ENCODE measurements at regions not wholly inside any gene's neighbourhood (a gene's known extent, or its start where the extent isn't known, plus 50 kb on each side); places are given as distances from the start of the nearest gene placed in this dataset.
"Not testable (repeated sequence)": the region's sequence is repeated elsewhere in the genome, so short reads cannot be mapped to it uniquely, and the experiment has no call there.

DNA sequence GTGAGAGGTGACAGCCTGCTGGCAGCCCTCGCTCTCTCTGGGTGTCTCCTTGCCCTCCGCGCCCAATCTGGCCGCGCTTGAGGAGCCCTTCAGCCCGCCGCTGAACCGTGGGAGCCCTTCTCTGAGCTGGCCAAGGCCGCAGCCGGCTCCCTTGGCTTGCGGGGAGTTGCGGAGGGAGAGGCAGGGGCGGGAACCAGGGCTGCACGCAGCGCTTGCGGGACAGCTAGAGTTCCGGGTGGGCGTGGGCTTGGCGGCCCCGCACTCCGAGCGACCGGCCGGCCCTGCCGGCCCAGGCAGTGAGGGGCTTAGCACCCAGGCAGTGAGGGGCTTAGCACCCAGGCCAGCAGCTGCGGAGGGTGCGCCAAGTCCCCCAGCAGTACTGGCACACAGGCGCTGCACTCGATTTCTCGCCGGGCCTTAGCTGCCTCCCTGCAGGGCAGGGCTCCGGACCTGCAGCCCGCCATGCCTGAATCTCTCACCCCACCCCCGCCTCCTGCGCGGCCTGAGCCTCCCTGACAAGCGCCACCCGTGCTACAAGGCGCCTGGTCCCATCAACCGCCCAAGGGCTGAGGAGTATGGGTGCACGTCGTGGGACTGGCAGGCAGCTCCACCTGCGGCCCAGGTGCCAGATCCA is 1526.1 kb downstream of the FAM181B start:
- no peak for DNase-seq (ENCODE audit: low read depth)

DNA sequence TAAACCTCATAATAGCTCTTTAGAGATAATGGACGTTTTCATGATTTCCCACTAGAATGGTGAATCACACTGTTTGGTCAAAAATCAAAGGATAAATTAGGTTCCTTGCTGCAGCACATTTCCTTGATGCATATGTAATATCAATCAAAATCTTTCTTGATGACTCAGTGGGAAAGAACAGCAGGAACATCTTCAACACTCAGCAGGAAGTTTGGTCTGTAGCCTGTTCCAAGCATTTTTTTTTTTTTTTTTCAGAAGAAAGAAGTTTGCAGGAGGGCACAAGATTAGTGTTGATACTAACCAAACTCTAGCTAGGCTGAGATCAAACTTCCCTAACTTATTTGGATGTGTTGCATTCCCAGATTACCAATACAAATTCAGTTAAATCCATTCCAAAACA is 1529.8 kb downstream of the FAM181B start:
- H3K4me3 ChIP-seq (replicated peaks; ENCODE audit: low read depth, low read length) = no peak overlapping the region
- DNase-seq (ENCODE audit: low read depth) = no peak
- TF ChIP-seq, protein P1, sequence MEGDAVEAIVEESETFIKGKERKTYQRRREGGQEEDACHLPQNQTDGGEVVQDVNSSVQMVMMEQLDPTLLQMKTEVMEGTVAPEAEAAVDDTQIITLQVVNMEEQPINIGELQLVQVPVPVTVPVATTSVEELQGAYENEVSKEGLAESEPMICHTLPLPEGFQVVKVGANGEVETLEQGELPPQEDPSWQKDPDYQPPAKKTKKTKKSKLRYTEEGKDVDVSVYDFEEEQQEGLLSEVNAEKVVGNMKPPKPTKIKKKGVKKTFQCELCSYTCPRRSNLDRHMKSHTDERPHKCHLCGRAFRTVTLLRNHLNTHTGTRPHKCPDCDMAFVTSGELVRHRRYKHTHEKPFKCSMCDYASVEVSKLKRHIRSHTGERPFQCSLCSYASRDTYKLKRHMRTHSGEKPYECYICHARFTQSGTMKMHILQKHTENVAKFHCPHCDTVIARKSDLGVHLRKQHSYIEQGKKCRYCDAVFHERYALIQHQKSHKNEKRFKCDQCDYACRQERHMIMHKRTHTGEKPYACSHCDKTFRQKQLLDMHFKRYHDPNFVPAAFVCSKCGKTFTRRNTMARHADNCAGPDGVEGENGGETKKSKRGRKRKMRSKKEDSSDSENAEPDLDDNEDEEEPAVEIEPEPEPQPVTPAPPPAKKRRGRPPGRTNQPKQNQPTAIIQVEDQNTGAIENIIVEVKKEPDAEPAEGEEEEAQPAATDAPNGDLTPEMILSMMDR (IDR thresholded peaks at IDR 0.05; ENCODE audit: low read length, missing control alignments) = no peak

More for the DNA sequence above, 1526.1 kb downstream of the FAM181B start:
- no peak overlapping the region for H3K4me3 ChIP-seq (replicated peaks; ENCODE audit: low read depth, low read length)
- TF ChIP-seq, protein P1 (IDR thresholded peaks at IDR 0.05; ENCODE audit: low read length, missing control alignments) = no peak

DNA sequence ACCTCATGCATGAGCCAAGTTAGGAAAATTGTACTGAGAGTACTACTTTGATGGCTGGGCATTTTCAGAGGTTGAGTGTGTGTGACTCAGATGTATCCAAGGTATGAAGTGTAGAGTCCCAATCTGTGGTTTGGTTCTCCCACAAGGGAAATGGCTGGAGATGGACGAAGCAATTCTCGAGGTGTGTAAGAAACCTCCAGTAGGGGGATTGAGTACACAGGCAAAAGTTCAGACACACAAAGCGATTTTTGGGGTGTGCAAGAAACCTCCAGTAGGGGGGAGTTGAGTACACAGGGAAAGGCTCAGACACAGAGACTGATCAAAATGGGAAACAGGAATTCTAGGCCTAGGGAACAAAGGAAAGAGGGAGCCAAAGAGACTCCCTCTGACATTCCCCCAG is 1536.3 kb downstream of the FAM181B start:
- TF ChIP-seq, protein P1 (IDR thresholded peaks at IDR 0.05; ENCODE audit: low read length, missing control alignments) = no peak
- no peak overlapping the region for H3K4me3 ChIP-seq (replicated peaks; ENCODE audit: low read depth, low read length)
- no peak for DNase-seq (ENCODE audit: low read depth)

DNA sequence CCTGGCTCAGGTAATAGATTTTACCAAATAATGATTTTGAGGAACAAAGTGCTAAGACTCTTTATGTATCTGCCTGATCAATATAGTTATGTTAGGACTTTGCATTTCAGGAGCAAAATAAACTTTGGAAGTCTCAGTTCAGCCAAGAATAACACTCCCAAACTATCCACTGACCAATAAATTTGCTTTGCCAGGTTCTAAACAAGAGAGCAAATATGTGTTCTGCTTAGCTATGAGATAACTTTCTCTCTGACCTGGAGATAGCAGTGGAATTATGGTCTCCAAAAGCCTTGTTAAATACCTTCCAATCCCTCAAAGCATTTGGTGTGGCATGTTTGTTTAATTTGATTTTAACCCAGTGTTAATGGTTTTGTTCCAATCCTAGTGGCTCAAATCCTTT is 1541.1 kb downstream of the FAM181B start:
- no peak overlapping the region for H3K4me3 ChIP-seq (replicated peaks; ENCODE audit: low read depth, low read length)
- TF ChIP-seq, protein P1 (IDR thresholded peaks at IDR 0.05; ENCODE audit: low read length, missing control alignments) = no peak
- no peak for DNase-seq (ENCODE audit: low read depth)

DNA sequence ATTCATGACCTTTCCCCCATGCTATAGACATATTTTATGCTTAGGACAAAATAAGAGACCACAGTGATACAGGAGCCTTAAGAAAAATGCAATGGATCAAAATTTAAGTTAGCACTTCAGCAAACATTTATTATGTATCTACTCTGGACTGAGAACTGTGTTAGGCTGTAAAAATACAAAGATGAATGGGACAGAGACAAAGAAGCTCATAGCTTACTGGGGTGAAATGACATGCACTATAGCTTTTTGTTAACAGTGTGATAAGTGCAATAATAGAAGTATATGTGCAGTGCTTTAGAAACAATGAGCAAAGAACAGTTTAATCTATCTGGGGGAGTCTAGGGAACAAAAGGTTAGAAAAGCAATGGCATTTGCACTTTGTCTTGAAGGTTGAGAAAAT is 1543.1 kb downstream of the FAM181B start:
- no peak for DNase-seq (ENCODE audit: low read depth)
- TF ChIP-seq, protein P1 (IDR thresholded peaks at IDR 0.05; ENCODE audit: low read length, missing control alignments) = no peak

DNA sequence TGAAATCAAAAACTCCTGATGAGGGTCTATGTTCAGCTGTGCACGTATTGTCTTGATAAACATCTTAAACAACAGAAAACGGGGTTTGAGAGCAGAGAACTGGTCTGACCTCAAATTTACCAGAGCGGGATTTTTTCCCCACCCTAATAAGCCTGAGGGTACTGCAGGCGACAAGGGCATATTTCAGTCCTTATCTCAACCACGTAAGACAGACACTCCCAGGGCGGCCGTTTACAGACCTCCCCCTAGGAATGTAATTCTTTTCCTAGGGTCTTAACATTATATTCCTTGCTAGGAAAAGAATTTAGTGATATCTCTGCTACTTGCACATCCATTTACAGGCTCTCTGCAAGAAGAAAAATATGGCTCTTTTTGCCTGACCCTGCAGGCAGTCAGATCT is 1546.6 kb downstream of the FAM181B start:
- not testable (repeated sequence) for H3K4me3 ChIP-seq (replicated peaks; ENCODE audit: low read depth, low read length); DNase-seq (ENCODE audit: low read depth)

More for the DNA sequence above, 1543.1 kb downstream of the FAM181B start:
- H3K4me3 ChIP-seq (replicated peaks; ENCODE audit: low read depth, low read length) = no peak overlapping the region

DNA sequence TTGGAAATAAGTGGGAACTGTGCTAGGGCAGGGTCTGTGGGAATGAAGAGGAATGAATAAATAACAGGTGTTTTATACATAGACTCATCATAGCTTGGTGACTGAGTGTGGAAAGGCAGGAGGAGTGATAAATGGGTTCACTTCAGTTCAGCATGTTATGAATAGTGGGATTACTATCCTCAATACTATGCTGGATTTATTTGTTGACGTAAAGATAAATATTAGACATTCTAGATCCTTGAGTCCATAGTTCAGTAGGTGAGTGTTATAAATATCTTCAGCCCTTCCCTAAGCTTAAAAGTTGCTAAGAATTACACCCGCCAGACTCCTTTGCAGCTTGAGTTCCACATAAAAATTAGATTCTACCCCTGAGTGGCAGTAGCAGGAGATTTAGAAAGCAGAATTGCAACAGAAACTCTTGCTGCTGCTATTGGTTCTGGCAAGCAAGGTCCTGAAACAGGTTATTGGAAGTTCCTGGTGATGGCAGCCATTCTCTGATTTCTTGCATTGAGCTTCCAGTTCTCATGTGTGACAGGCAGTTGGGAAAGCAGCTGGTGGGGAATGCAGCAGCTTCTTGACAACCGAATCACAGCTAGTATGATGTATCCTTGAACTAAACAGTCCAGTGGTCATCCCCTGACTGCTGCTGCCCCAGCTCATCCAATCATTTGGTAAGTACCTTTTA is 1558.9 kb downstream of the FAM181B start:
- TF ChIP-seq, protein P1 (IDR thresholded peaks at IDR 0.05; ENCODE audit: low read length, missing control alignments) = no peak
- DNase-seq (ENCODE audit: low read depth) = no peak
- H3K4me3 ChIP-seq (replicated peaks; ENCODE audit: low read depth, low read length) = no peak overlapping the region
